ENCODE measurements at regions not wholly inside any gene's neighbourhood (a gene's known extent, or its start where the extent isn't known, plus 50 kb on each side); places are given as distances from the start of the nearest gene placed in this dataset.
A peak's percentile ranks its signal among the peaks of the same experiment; 100 is the strongest.
"Not testable (repeated sequence)": the region's sequence is repeated elsewhere in the genome, so short reads cannot be mapped to it uniquely, and the experiment has no call there.

GRCh38 chr1:112828716-112829115, 113.6 kb upstream of the PPM1J start:
- no peaks in the 10 kb centered on the region for H3K36me3 Mint-ChIP-seq (ENCODE audit: low read depth)
- H3K27ac Mint-ChIP-seq = no peak overlapping the region
- H3K4me3 Mint-ChIP-seq = no peak overlapping the region
- no peaks in the 10 kb centered on the region for H3K9me3 Mint-ChIP-seq
- H3K27me3 Mint-ChIP-seq = peaks cover 31% of the 10 kb centered on the region
- H3K4me1 Mint-ChIP-seq = peaks cover 2% of the 10 kb centered on the region
- intact Hi-C loops (cut with micrococcal nuclease) = no loop called here
- no peak for DNase-seq

GRCh38 chr1:112827391-112827790, 112.3 kb upstream of the PPM1J start:
- H3K27ac Mint-ChIP-seq; intact Hi-C loops (cut with micrococcal nuclease): not testable (repeated sequence)
- H3K27me3 Mint-ChIP-seq = peaks cover 27% of the 10 kb centered on the region

GRCh38 chr1:112826217-112826944, 111.2 kb upstream of the PPM1J start:
- intact Hi-C loops (cut with micrococcal nuclease) = no loop called here
- Mint-ChIP-seq H3K27me3 (peaks cover 23% of the 10 kb centered on the region), H3K4me3 (no peak overlapping the region), H3K27ac (no peak overlapping the region), H3K4me1 (peaks cover 2% of the 10 kb centered on the region), H3K9me3 (no peaks in the 10 kb centered on the region), H3K36me3 (ENCODE audit: low read depth) (no peaks in the 10 kb centered on the region)
- DNase-seq = no peak

More at GRCh38 chr1:112827391-112827790, 112.3 kb upstream of the PPM1J start:
- not testable (repeated sequence) for H3K4me1 Mint-ChIP-seq; DNase-seq; H3K9me3 Mint-ChIP-seq; H3K36me3 Mint-ChIP-seq (ENCODE audit: low read depth); H3K4me3 Mint-ChIP-seq

- intact Hi-C loops (cut with micrococcal nuclease); H3K36me3 Mint-ChIP-seq (ENCODE audit: low read depth); H3K4me1 Mint-ChIP-seq; H3K27ac Mint-ChIP-seq; H3K9me3 Mint-ChIP-seq; DNase-seq; H3K4me3 Mint-ChIP-seq: not testable (repeated sequence)
- peaks cover 23% of the 10 kb centered on the region for H3K27me3 Mint-ChIP-seq
Measured at GRCh38 chr1:112825563-112826216, 110.6 kb upstream of the PPM1J start.

- H3K27ac Mint-ChIP-seq; intact Hi-C loops (cut with micrococcal nuclease); H3K36me3 Mint-ChIP-seq (ENCODE audit: low read depth); H3K4me1 Mint-ChIP-seq; DNase-seq; H3K9me3 Mint-ChIP-seq; H3K4me3 Mint-ChIP-seq: not testable (repeated sequence)
- H3K27me3 Mint-ChIP-seq = peaks cover 24% of the 10 kb centered on the region
Measured at GRCh38 chr1:112825075-112825474, 109.9 kb upstream of the PPM1J start.

GRCh38 chr1:112821307-112822063, 106.4 kb upstream of the PPM1J start:
- intact Hi-C loops (cut with micrococcal nuclease); H3K4me3 Mint-ChIP-seq; H3K9me3 Mint-ChIP-seq; H3K27ac Mint-ChIP-seq; H3K36me3 Mint-ChIP-seq (ENCODE audit: low read depth); H3K4me1 Mint-ChIP-seq; DNase-seq: not testable (repeated sequence)
- peaks cover 21% of the 10 kb centered on the region for H3K27me3 Mint-ChIP-seq

GRCh38 chr1:112818990-112819689, 104.0 kb upstream of the PPM1J start:
- Mint-ChIP-seq H3K36me3 (ENCODE audit: low read depth) (no peaks in the 10 kb centered on the region), H3K9me3 (no peaks in the 10 kb centered on the region)

GRCh38 chr1:112817555-112818373, 102.6 kb upstream of the PPM1J start:
- no peak for DNase-seq
- intact Hi-C loops (cut with micrococcal nuclease) = no loop called here
- no peaks in the 10 kb centered on the region for H3K9me3 Mint-ChIP-seq
- no peaks in the 10 kb centered on the region for H3K4me1 Mint-ChIP-seq
- H3K27me3 Mint-ChIP-seq = peaks cover 7% of the 10 kb centered on the region
- no peak overlapping the region for H3K4me3 Mint-ChIP-seq
- H3K27ac Mint-ChIP-seq = no peak overlapping the region
- H3K36me3 Mint-ChIP-seq (ENCODE audit: low read depth) = no peaks in the 10 kb centered on the region

More at GRCh38 chr1:112818990-112819689, 104.0 kb upstream of the PPM1J start:
- intact Hi-C loops (cut with micrococcal nuclease) = no loop called here
- no peaks in the 10 kb centered on the region for H3K4me1 Mint-ChIP-seq
- H3K27ac Mint-ChIP-seq = no peak overlapping the region
- peaks cover 9% of the 10 kb centered on the region for H3K27me3 Mint-ChIP-seq
- no peak for DNase-seq
- no peak overlapping the region for H3K4me3 Mint-ChIP-seq

GRCh38 chr1:112815376-112815775, 100.2 kb upstream of the PPM1J start:
- H3K36me3 Mint-ChIP-seq (ENCODE audit: low read depth) = no peaks in the 10 kb centered on the region
- H3K4me3 Mint-ChIP-seq = no peak overlapping the region
- H3K9me3 Mint-ChIP-seq = no peaks in the 10 kb centered on the region
- H3K27ac Mint-ChIP-seq = no peak overlapping the region
- no peaks in the 10 kb centered on the region for H3K4me1 Mint-ChIP-seq
- no peak for DNase-seq
- intact Hi-C loops (cut with micrococcal nuclease) = no loop called here
- peaks cover 18% of the 10 kb centered on the region for H3K27me3 Mint-ChIP-seq

GRCh38 chr1:112814645-112815044, 99.5 kb upstream of the PPM1J start:
- H3K9me3 Mint-ChIP-seq; H3K36me3 Mint-ChIP-seq (ENCODE audit: low read depth); H3K4me3 Mint-ChIP-seq; DNase-seq; intact Hi-C loops (cut with micrococcal nuclease); H3K4me1 Mint-ChIP-seq; H3K27ac Mint-ChIP-seq: not testable (repeated sequence)
- peaks cover 15% of the 10 kb centered on the region for H3K27me3 Mint-ChIP-seq

- Mint-ChIP-seq H3K27ac (no peak overlapping the region), H3K4me3 (no peak overlapping the region), H3K9me3 (no peaks in the 10 kb centered on the region), H3K27me3 (peaks cover 22% of the 10 kb centered on the region), H3K36me3 (ENCODE audit: low read depth) (no peaks in the 10 kb centered on the region), H3K4me1 (peaks cover 2% of the 10 kb centered on the region)
- intact Hi-C loops (cut with micrococcal nuclease) = loop anchor here (1.0 to 10.0 kb wide), 4 partner anchors 93 to 414 kb away; partner anchors contain the start of genes CTTNBP2NL and LRIG2
- peak; percentile 91 for DNase-seq
Measured at GRCh38 chr1:112808861-112809684, 93.9 kb upstream of the PPM1J start.

- no peaks in the 10 kb centered on the region for H3K36me3 Mint-ChIP-seq (ENCODE audit: low read depth)
- DNase-seq = no peak
- peaks cover 2% of the 10 kb centered on the region for H3K4me1 Mint-ChIP-seq
- no peak overlapping the region for H3K27ac Mint-ChIP-seq
- peaks cover 22% of the 10 kb centered on the region for H3K27me3 Mint-ChIP-seq
- intact Hi-C loops (cut with micrococcal nuclease) = loop anchor here (2.0 to 10.0 kb wide), 3 partner anchors 237 to 413 kb away; partner anchors contain the start of genes CTTNBP2NL and LRIG2
- no peaks in the 10 kb centered on the region for H3K9me3 Mint-ChIP-seq
- no peak overlapping the region for H3K4me3 Mint-ChIP-seq
Measured at GRCh38 chr1:112807999-112808398, 92.9 kb upstream of the PPM1J start.
